ENCODE measurements at regions not wholly inside any gene's neighbourhood (a gene's known extent, or its start where the extent isn't known, plus 50 kb on each side); places are given as distances from the start of the nearest gene placed in this dataset.

DNA sequence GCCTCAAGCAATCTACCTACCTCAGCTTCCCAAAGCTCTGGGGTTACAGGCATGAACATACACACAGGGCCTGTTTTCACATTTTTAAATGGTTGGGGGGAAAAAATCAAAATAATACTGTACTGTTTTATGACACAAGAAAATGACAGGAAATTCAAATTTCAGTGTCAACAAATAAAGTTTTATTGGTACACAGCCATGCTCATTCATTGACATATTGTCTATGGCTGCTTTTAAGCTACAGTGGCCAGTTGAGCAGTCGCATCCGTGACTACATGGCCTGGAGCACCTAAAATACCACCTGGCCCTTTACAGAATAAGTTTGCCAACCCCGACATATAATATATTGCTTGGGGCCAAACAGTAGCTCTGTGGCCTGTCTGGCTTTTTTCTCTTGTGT is 56.4 kb upstream of the GGTA1 start:
- no peaks in the 10 kb centered on the region for H4K20me1 ChIP-seq (ENCODE audit: insufficient read depth, low read length)
- no peak overlapping the region for H3K9ac ChIP-seq (ENCODE audit: low read length)
- TF ChIP-seq, protein P1, sequence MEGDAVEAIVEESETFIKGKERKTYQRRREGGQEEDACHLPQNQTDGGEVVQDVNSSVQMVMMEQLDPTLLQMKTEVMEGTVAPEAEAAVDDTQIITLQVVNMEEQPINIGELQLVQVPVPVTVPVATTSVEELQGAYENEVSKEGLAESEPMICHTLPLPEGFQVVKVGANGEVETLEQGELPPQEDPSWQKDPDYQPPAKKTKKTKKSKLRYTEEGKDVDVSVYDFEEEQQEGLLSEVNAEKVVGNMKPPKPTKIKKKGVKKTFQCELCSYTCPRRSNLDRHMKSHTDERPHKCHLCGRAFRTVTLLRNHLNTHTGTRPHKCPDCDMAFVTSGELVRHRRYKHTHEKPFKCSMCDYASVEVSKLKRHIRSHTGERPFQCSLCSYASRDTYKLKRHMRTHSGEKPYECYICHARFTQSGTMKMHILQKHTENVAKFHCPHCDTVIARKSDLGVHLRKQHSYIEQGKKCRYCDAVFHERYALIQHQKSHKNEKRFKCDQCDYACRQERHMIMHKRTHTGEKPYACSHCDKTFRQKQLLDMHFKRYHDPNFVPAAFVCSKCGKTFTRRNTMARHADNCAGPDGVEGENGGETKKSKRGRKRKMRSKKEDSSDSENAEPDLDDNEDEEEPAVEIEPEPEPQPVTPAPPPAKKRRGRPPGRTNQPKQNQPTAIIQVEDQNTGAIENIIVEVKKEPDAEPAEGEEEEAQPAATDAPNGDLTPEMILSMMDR (IDR thresholded peaks at IDR 0.05; ENCODE audit: low read length): no peak
- no peak for TF ChIP-seq EZH2 (IDR thresholded peaks at IDR 0.05; ENCODE audit: borderline replicate concordance, low read length)
- H3K9me2 ChIP-seq (ENCODE audit: low read depth, low read length): no peaks in the 10 kb centered on the region
- no peak overlapping the region for H3K4me3 ChIP-seq (ENCODE audit: low read depth, low read length, poor library complexity, severe bottlenecking)
- no peak overlapping the region for H3K4me2 ChIP-seq (ENCODE audit: low read length)
- no peaks in the 10 kb centered on the region for H3F3A ChIP-seq (ENCODE audit: insufficient read depth, low read length)
- H3K27me3 ChIP-seq (ENCODE audit: insufficient read depth, low read length): no peaks in the 10 kb centered on the region
- H2AFZ ChIP-seq (ENCODE audit: low read length): no peak overlapping the region
- H3K36me3 ChIP-seq (ENCODE audit: insufficient read depth, low read length): no peaks in the 10 kb centered on the region
- no peak overlapping the region for H3K27ac ChIP-seq (ENCODE audit: low read depth, low read length, poor library complexity, severe bottlenecking)
- peaks cover 25% of the 10 kb centered on the region for H3K4me1 ChIP-seq (ENCODE audit: insufficient read depth, low read length, severe bottlenecking)
- no peaks in the 10 kb centered on the region for H3K9me3 ChIP-seq (ENCODE audit: low read length)
- no peaks in the 10 kb centered on the region for H3K79me2 ChIP-seq (ENCODE audit: insufficient read depth, low read length)

DNA sequence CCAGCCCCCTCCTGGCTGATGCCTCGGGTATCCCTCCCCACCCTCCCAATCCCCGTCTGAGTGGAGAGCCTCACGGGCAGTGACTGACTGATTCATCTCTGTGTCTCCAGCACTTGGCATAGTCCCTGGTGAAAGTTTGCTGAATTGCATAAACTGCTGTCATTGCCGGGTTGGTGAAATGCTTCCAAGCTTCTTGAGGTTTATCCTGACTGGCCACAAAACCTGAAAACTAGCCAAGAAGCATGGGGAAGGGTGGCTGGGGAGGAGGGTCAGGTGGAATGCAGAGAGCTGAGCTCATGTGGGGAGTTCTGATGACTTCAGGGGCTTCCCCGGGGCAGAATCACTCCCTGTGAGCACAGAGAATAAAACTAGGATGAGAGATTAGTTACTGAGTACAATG is 56.9 kb upstream of the GGTA1 start:
- H3K9ac ChIP-seq (ENCODE audit: low read length): no peak overlapping the region
- H3K4me2 ChIP-seq (ENCODE audit: low read length): no peak overlapping the region
- H3K36me3 ChIP-seq (ENCODE audit: insufficient read depth, low read length): no peaks in the 10 kb centered on the region
- H3K79me2 ChIP-seq (ENCODE audit: insufficient read depth, low read length): no peaks in the 10 kb centered on the region
- no peak overlapping the region for H2AFZ ChIP-seq (ENCODE audit: low read length)
- TF ChIP-seq EZH2 (IDR thresholded peaks at IDR 0.05; ENCODE audit: borderline replicate concordance, low read length): no peak
- TF ChIP-seq, protein P1 (IDR thresholded peaks at IDR 0.05; ENCODE audit: low read length): no peak
- no peaks in the 10 kb centered on the region for H3K9me3 ChIP-seq (ENCODE audit: low read length)
- H3K4me3 ChIP-seq (ENCODE audit: low read depth, low read length, poor library complexity, severe bottlenecking): no peak overlapping the region
- H3K9me2 ChIP-seq (ENCODE audit: low read depth, low read length): no peaks in the 10 kb centered on the region
- no peak overlapping the region for H3K27ac ChIP-seq (ENCODE audit: low read depth, low read length, poor library complexity, severe bottlenecking)
- no peaks in the 10 kb centered on the region for H3K27me3 ChIP-seq (ENCODE audit: insufficient read depth, low read length)
- no peaks in the 10 kb centered on the region for H3F3A ChIP-seq (ENCODE audit: insufficient read depth, low read length)
- peaks cover 24% of the 10 kb centered on the region for H3K4me1 ChIP-seq (ENCODE audit: insufficient read depth, low read length, severe bottlenecking)
- H4K20me1 ChIP-seq (ENCODE audit: insufficient read depth, low read length): no peaks in the 10 kb centered on the region

- Histone ChIP-seq H3K4me1 (ENCODE audit: insufficient read depth, low read length, severe bottlenecking) (peaks cover 24% of the 10 kb centered on the region), H3K36me3 (ENCODE audit: insufficient read depth, low read length) (no peaks in the 10 kb centered on the region), H3F3A (ENCODE audit: insufficient read depth, low read length) (no peaks in the 10 kb centered on the region), H2AFZ (ENCODE audit: low read length) (no peak overlapping the region), H3K9ac (ENCODE audit: low read length) (no peak overlapping the region), H3K9me2 (ENCODE audit: low read depth, low read length) (no peaks in the 10 kb centered on the region), H3K27me3 (ENCODE audit: insufficient read depth, low read length) (no peaks in the 10 kb centered on the region), H4K20me1 (ENCODE audit: insufficient read depth, low read length) (no peaks in the 10 kb centered on the region), H3K9me3 (ENCODE audit: low read length) (no peaks in the 10 kb centered on the region), H3K4me3 (ENCODE audit: low read depth, low read length, poor library complexity, severe bottlenecking) (peak overlapping the region; percentile 2), H3K27ac (ENCODE audit: low read depth, low read length, poor library complexity, severe bottlenecking) (peak overlapping the region; percentile 58), H3K4me2 (ENCODE audit: low read length) (peak overlapping the region; percentile 9; the same call in 1 of the 2 replicates), H3K79me2 (ENCODE audit: insufficient read depth, low read length) (no peaks in the 10 kb centered on the region)
- TF ChIP-seq, protein P1 (IDR thresholded peaks at IDR 0.05; ENCODE audit: low read length): no peak
- no peak for TF ChIP-seq EZH2 (IDR thresholded peaks at IDR 0.05; ENCODE audit: borderline replicate concordance, low read length)
These were observed 58.2 kb upstream of the GGTA1 start for GRCh38 chr9:121557581-121558447.

All from OCI-LY1 (cell line).